HL-60 (cell line): ENCODE measurements at regions not wholly inside any gene's neighbourhood (a gene's known extent, or its start where the extent isn't known, plus 50 kb on each side); places are given as distances from the start of the nearest gene placed in this dataset.

ENCODE experiments used
- CTCF ChIP-seq: IDR thresholded peaks from one replicate; pipeline ENCODE4 v1.5.1; 2011; ENCODE audit warnings: low read length, control low read depth, inconsistent platforms; ENCODE audit not compliant: insufficient read depth
- GABPA ChIP-seq: IDR thresholded peaks from 2 replicates; pipeline ENCODE4 v1.6.1; 2012; ENCODE audit warnings: low read depth
- POLR2AphosphoS5 ChIP-seq: IDR thresholded peaks from 2 replicates; pipeline ENCODE4 v1.6.1; 2012; ENCODE audit warnings: low read depth

GRCh38 chr2:52498077-52498750 lies 1269.4 kb upstream of the CHAC2 start:
- no peak for TF ChIP-seq CTCF
- no peak for TF ChIP-seq POLR2AphosphoS5
- TF ChIP-seq GABPA = no peak
